A673 (cell line): ENCODE measurements at regions not wholly inside any gene's neighbourhood (a gene's known extent, or its start where the extent isn't known, plus 50 kb on each side); places are given as distances from the start of the nearest gene placed in this dataset.
A peak's percentile ranks its signal among the peaks of the same experiment; 100 is the strongest.

ENCODE experiments used
- BruUV-seq: library from RNA; stranded (reverse); fragments of 400-500 nt; replicated peaks from 2 replicates; lab custom pipeline; 2021; lab: Mats Ljungman, UMichigan
- CTCF ChIA-PET: fragments of 300-600 bp; sonication (Branson Sonifier 250); formaldehyde crosslinking; loops from one replicate; lab custom pipeline; 2022; ENCODE audit warnings: antibody characterized with exemption; lab: Charles Lee
- POLR2A ChIA-PET: fragments of 300-600 bp; sonication (Branson Sonifier 250); formaldehyde crosslinking; loops from one replicate; lab custom pipeline; 2022; ENCODE audit warnings: antibody characterized with exemption; ENCODE audit not compliant: low non-redundant PET; lab: Charles Lee
- DNase-seq: peaks from one replicate; pipeline ENCODE4 v3.0.0-alpha.2; 2015; ENCODE audit warnings: low spot score
- H3K27ac ChIP-seq: fragments of 200-600 bp; sonication (generic); 2 replicates; pipeline ENCODE4 v1.5.1; 2016; ENCODE audit warnings: mixed run types, low read depth, mild to moderate bottlenecking, mixed read lengths, antibody characterized with exemption, low read length; ENCODE audit not compliant: poor library complexity, severe bottlenecking
- H3K27me3 ChIP-seq: fragments of 200-600 bp; sonication (generic); replicated peaks from 2 replicates; pipeline ENCODE4 v1.6.1; 2017; ENCODE audit warnings: mixed run types, low read depth, mild to moderate bottlenecking, mixed read lengths, antibody characterized with exemption, low read length; ENCODE audit not compliant: insufficient read depth, poor library complexity
- H3K36me3 ChIP-seq: fragments of 200-600 bp; sonication (generic); 2 replicates; pipeline ENCODE4 v1.6.1; 2016; ENCODE audit warnings: mixed run types, mild to moderate bottlenecking, mixed read lengths, antibody characterized with exemption, low read length; ENCODE audit not compliant: insufficient read depth, poor library complexity, severe bottlenecking
- H3K4me1 ChIP-seq: fragments of 200-600 bp; sonication (generic); 2 replicates; pipeline ENCODE4 v1.6.1; 2017; ENCODE audit warnings: mixed run types, mild to moderate bottlenecking, mixed read lengths, antibody characterized with exemption, low read length; ENCODE audit not compliant: insufficient read depth, poor library complexity, severe bottlenecking
- H3K4me3 ChIP-seq: fragments of 200-600 bp; sonication (generic); 2 replicates; pipeline ENCODE4 v1.5.1; 2016; ENCODE audit warnings: low read depth, mixed run types, mild to moderate bottlenecking, mixed read lengths, low read length; ENCODE audit not compliant: poor library complexity, severe bottlenecking
- H3K9me3 ChIP-seq: fragments of 200-600 bp; sonication (generic); 2 replicates; pipeline ENCODE4 v1.6.1; 2016; ENCODE audit warnings: mixed run types, low read depth, mild to moderate bottlenecking, mixed read lengths, antibody characterized with exemption, low read length; ENCODE audit not compliant: poor library complexity, severe bottlenecking
- EZH2 ChIP-seq: fragments of 200-600 bp; sonication (generic); IDR thresholded peaks from 2 replicates; pipeline ENCODE4 v1.6.1; 2017; ENCODE audit warnings: borderline replicate concordance, low read depth, mild to moderate bottlenecking, mixed read lengths, antibody characterized with exemption, low read length; ENCODE audit not compliant: poor library complexity, severe bottlenecking
- intact Hi-C: fragments of 100-400 bp; cut with micrococcal nuclease; formaldehyde crosslinking; loops from one replicate; pipeline ENCODE4 v1.10.0; 2022; ENCODE audit not compliant: unreplicated experiment
- TF ChIP-seq, protein P1 (sequence below): fragments of 300-800, 200-600 bp; sonication (generic); conservative IDR thresholded peaks from 2 replicates; pipeline ENCODE4 v1.5.1; 2017; ENCODE audit warnings: low read depth, mild to moderate bottlenecking, antibody characterized with exemption, low read length, moderate library complexity, mixed read lengths

DNA sequence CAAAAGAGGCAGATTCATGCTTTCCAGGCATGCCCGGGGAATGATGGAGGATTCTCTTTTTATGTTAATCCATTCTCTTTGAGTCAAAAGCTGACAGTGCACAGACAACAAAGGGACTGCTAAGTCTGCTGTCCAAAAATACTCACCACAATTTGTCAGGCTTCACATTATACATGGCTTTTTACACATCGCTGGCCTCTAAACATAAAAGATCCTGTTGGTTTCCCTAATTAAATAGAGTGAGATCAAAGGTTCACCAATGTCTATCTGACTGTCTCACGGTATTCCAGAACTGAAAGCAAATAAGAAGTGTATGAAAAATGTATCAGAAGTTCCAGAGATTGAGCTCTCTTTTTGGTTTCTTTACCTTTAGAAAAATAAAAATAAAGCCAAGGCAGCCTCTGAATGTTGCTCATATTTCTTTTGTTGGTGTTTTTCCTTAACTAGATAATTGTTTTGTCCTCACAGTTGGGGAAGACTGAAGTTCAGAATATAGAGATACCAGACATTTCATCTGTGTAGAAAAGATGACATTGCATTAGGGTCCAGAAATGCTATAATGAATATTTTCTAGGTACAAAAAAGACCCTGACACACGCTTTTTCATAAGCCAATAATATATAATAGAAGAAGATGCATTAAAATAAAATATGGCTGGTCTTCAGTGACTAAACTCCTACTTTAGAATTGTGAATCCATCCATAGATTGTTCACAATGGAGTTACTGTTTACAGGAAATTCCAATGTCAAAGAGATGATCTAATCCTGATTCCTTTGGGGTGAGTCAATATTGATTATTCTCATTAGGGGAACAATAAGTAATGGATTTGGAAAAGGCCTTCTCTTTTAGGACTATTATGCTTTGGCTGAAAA is 688.2 kb upstream of the CDH6 start:
- Histone ChIP-seq H3K4me1 (peaks cover 8% of the 10 kb centered on the region), H3K9me3 (no peaks in the 10 kb centered on the region), H3K4me3 (no peak overlapping the region), H3K27ac (peak overlapping the region; percentile 59), H3K27me3 (no peaks in the 10 kb centered on the region), H3K36me3 (no peaks in the 10 kb centered on the region)
- ChIA-PET POLR2A (no interaction called here), CTCF (no interaction called here)
- peak; percentile 73 for DNase-seq
- TSS peak; percentile 83 for BruUV-seq
- intact Hi-C loops, result no loop called here
- TF ChIP-seq EZH2, result no peak
- TF ChIP-seq, protein P1, sequence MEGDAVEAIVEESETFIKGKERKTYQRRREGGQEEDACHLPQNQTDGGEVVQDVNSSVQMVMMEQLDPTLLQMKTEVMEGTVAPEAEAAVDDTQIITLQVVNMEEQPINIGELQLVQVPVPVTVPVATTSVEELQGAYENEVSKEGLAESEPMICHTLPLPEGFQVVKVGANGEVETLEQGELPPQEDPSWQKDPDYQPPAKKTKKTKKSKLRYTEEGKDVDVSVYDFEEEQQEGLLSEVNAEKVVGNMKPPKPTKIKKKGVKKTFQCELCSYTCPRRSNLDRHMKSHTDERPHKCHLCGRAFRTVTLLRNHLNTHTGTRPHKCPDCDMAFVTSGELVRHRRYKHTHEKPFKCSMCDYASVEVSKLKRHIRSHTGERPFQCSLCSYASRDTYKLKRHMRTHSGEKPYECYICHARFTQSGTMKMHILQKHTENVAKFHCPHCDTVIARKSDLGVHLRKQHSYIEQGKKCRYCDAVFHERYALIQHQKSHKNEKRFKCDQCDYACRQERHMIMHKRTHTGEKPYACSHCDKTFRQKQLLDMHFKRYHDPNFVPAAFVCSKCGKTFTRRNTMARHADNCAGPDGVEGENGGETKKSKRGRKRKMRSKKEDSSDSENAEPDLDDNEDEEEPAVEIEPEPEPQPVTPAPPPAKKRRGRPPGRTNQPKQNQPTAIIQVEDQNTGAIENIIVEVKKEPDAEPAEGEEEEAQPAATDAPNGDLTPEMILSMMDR, result no peak

DNA sequence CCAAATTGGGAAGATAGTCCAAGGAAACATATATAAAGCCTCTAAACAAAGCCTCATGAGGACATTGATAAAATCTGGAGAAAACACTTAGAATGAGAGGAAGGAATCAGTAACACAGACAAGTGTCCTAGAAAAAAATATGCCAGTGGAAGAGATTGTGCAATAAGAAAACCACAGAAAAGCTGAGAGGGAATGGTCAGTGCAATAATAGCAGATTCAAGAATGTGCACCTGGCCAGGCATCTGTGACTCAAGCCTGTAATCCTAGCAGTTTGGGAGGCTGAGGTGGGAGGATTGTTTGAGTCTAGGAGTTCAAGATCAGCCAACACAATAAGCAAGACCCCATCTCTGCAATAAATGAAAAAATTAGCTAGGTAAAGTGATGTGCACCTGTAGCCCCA is 691.2 kb upstream of the CDH6 start:
- intact Hi-C loops, result no loop called here
- ChIA-PET CTCF (no interaction called here), POLR2A (no interaction called here)
- Histone ChIP-seq H3K4me3 (no peak overlapping the region), H3K27ac (no peak overlapping the region), H3K36me3 (no peaks in the 10 kb centered on the region), H3K27me3 (no peaks in the 10 kb centered on the region), H3K4me1 (peaks cover 8% of the 10 kb centered on the region), H3K9me3 (no peaks in the 10 kb centered on the region)
- BruUV-seq, result no TSS peak
- TF ChIP-seq EZH2, result no peak
- TF ChIP-seq, protein P1, result no peak
- DNase-seq, result no peak

DNA sequence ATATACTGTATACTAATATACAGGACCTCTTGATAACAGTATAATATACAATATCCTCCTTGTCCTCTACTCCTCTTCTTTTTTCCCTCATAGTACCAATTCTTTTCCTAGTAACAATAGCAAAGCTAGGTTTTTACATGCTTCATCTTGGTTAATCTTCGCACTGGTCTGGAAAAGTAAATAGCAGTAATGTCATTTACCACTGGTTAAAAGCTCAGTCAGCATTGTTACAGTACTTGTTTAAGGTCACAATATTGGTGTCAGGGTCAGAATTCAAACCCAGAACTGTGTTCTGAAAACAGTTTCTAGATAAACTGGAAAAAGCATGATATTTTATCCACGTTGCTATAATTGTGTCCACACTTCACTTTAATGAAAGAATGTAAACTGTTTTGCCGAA is 692.4 kb upstream of the CDH6 start:
- Histone ChIP-seq H3K36me3 (no peaks in the 10 kb centered on the region), H3K4me3 (no peak overlapping the region), H3K27me3 (no peaks in the 10 kb centered on the region), H3K27ac (no peak overlapping the region), H3K9me3 (no peaks in the 10 kb centered on the region), H3K4me1 (peaks cover 5% of the 10 kb centered on the region)
- ChIA-PET POLR2A (no interaction called here), CTCF (no interaction called here)
- intact Hi-C loops, result no loop called here
- TF ChIP-seq, protein P1, result no peak
- TF ChIP-seq EZH2, result no peak
- BruUV-seq, result no TSS peak
- DNase-seq, result no peak
